Neuronal stem cell (in vitro differentiated cells): ENCODE measurements at regions not wholly inside any gene's neighbourhood (a gene's known extent, or its start where the extent isn't known, plus 50 kb on each side); places are given as distances from the start of the nearest gene placed in this dataset.

Experiments used
- DNase-seq: peaks from one replicate; pipeline ENCODE4 v3.0.0-alpha.2; 2013; ENCODE audit warnings: low spot score
- H2AFZ ChIP-seq: one replicate; pipeline ENCODE4 v1.6.1; 2013; ENCODE audit warnings: mild to moderate bottlenecking, low read length, inconsistent platforms
- H2AK5ac ChIP-seq: 2 replicates; pipeline ENCODE4 v1.6.1; 2013; ENCODE audit warnings: low read depth, mild to moderate bottlenecking, inconsistent platforms, low read length, moderate library complexity, mixed read lengths
- H2BK120ac ChIP-seq: 2 replicates; pipeline ENCODE4 v1.6.1; 2013; ENCODE audit warnings: low read depth, mild to moderate bottlenecking, inconsistent platforms, low read length, moderate library complexity, mixed read lengths
- H2BK12ac ChIP-seq: one replicate; pipeline ENCODE4 v1.6.1; 2013; ENCODE audit warnings: low read length, inconsistent platforms
- H2BK15ac ChIP-seq: 2 replicates; pipeline ENCODE4 v1.6.1; 2013; ENCODE audit warnings: mild to moderate bottlenecking, low read length, inconsistent platforms, mixed read lengths
- H2BK5ac ChIP-seq: one replicate; pipeline ENCODE4 v1.6.1; 2013; ENCODE audit warnings: inconsistent platforms, mild to moderate bottlenecking, low read length, moderate library complexity
- H3K14ac ChIP-seq: one replicate; pipeline ENCODE4 v1.6.1; 2013; ENCODE audit warnings: low read length, inconsistent platforms
- H3K18ac ChIP-seq: 2 replicates; pipeline ENCODE4 v1.6.1; 2013; ENCODE audit warnings: low read length, inconsistent platforms
- H3K23ac ChIP-seq: 2 replicates; pipeline ENCODE4 v1.6.1; 2013; ENCODE audit warnings: low read depth, mild to moderate bottlenecking, mixed read lengths, low read length, inconsistent platforms; ENCODE audit not compliant: poor library complexity
- H3K27ac ChIP-seq: replicated peaks from 3 replicates; pipeline ENCODE4 v1.5.1; 2013; ENCODE audit warnings: low read length, inconsistent platforms
- H3K27me3 ChIP-seq, 3 experiments: 2 replicates each; pipeline ENCODE4 v1.6.1; 2013; ENCODE audit warnings: low read length in 3 of 3, mild to moderate bottlenecking in 2 of 3, inconsistent platforms in 1 of 3, low read depth in 1 of 3, mixed read lengths in 1 of 3, moderate library complexity in 1 of 3; ENCODE audit not compliant: control insufficient read depth in 3 of 3, insufficient read depth in 3 of 3
- H3K36me3 ChIP-seq, 2 donors: replicated peaks in 1 of 2; 2 replicates each; pipeline ENCODE4 v1.6.1; 2013; ENCODE audit warnings: low read length in 2 of 2; ENCODE audit not compliant: control insufficient read depth in 2 of 2, insufficient read depth in 2 of 2
- H3K4ac ChIP-seq: 2 replicates; pipeline ENCODE4 v1.6.1; 2013; ENCODE audit warnings: inconsistent platforms, mild to moderate bottlenecking, low read length, moderate library complexity
- H3K4me1 ChIP-seq, 2 donors: 1 replicate in 1 of 2; 2 replicates in 1 of 2; pipeline ENCODE4 v1.6.1; 2013; ENCODE audit warnings: low read length in 2 of 2, low read depth in 1 of 2; ENCODE audit not compliant: control insufficient read depth in 2 of 2, insufficient read depth in 1 of 2
- H3K4me2 ChIP-seq: one replicate; pipeline ENCODE4 v1.6.1; 2013; ENCODE audit warnings: mild to moderate bottlenecking, low read length, inconsistent platforms; ENCODE audit not compliant: insufficient read depth, poor library complexity, severe bottlenecking
- H3K4me3 ChIP-seq, 2 donors: 2 replicates each; pipeline ENCODE4 v1.5.1; 2013; ENCODE audit warnings: low read length in 2 of 2, mild to moderate bottlenecking in 2 of 2, inconsistent platforms in 1 of 2, moderate library complexity in 1 of 2
- H3K79me1 ChIP-seq: one replicate; pipeline ENCODE4 v1.6.1; 2013; ENCODE audit warnings: low read depth, mild to moderate bottlenecking, inconsistent platforms, low read length, moderate library complexity
- H3K9ac ChIP-seq: one replicate; pipeline ENCODE4 v1.6.1; 2013; ENCODE audit warnings: mild to moderate bottlenecking, low read depth, low read length, inconsistent platforms; ENCODE audit not compliant: poor library complexity
- H3K9me3 ChIP-seq, 2 donors: replicated peaks in 1 of 2; 2 replicates each; pipeline versions ENCODE3 to v1.6.1; 2013; ENCODE audit warnings: low read length in 2 of 2, mild to moderate bottlenecking in 2 of 2, inconsistent platforms in 1 of 2, low read depth in 1 of 2, mixed read lengths in 1 of 2, moderate library complexity in 1 of 2; ENCODE audit not compliant: control insufficient read depth in 2 of 2, insufficient read depth in 1 of 2
- H4K8ac ChIP-seq: one replicate; pipeline ENCODE4 v1.6.1; 2013; ENCODE audit warnings: low read depth, mild to moderate bottlenecking, inconsistent platforms, low read length, moderate library complexity
- H4K91ac ChIP-seq: one replicate; pipeline ENCODE4 v1.6.1; 2013; ENCODE audit warnings: low read length, low read depth, mild to moderate bottlenecking, inconsistent platforms; ENCODE audit not compliant: poor library complexity
- WGBS, 2 donors: extraction: QIAGEN DNeasy Blood & Tissue Kit; methylation state at CpG; one replicate each; pipeline ENCODE4 v1.1.7; 2013; ENCODE audit warnings: missing lambda C conversion rate in 2 of 2, mixed read lengths in 1 of 2; ENCODE audit not compliant: insufficient read length in 2 of 2, insufficient replicate concordance in 1 of 2; ENCODE audit errors: extremely low coverage in 2 of 2; 5-methylcytosine and 5-hydroxymethylcytosine counted together

DNA sequence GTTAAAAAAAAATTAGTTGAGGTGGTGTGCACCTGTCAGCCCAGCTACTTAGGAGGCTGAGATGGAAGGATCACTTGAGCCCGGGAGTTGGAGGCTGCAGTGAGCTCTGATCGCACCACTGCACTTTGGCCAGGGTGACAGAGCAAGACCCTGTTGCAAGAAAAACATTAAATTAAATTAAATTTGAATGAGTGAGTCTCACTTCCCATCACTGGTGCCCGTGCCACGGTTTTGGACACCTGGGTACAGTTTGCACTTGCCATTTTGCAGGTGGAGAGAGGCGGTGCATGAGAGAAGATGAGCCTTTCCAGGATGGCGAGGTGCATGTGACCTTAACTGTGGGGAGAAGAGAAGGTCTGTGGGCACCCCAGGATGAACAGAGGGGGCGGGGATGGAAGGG is 60.3 kb upstream of the ZNF536 start:
- H4K8ac ChIP-seq: no peak overlapping the region
- H3K23ac ChIP-seq: no peak overlapping the region
- H2BK5ac ChIP-seq: no peak overlapping the region
- H3K79me1 ChIP-seq: no peaks in the 10 kb centered on the region
- no peak overlapping the region for H2BK12ac ChIP-seq
- H3K27ac ChIP-seq: no peak overlapping the region
- peak overlapping the region; percentile 60 for H2AK5ac ChIP-seq
- H2BK120ac ChIP-seq: no peak overlapping the region
- no peak for DNase-seq
- H3K36me3 ChIP-seq: no peaks in the 10 kb centered on the region
- peaks cover 0 to 2% of the 10 kb centered on the region in 2 donors for H3K9me3 ChIP-seq
- H3K4me2 ChIP-seq: no peak overlapping the region
- no peaks in the 10 kb centered on the region for H3K27me3 ChIP-seq
- H2AFZ ChIP-seq: no peak overlapping the region
- no peak overlapping the region for H3K14ac ChIP-seq
- H3K4ac ChIP-seq: no peak overlapping the region
- WGBS, 2 donors: no CpG with 5 or more reads among the region's 7 CpGs
- no peak overlapping the region for H3K9ac ChIP-seq
- H3K4me1 ChIP-seq: peaks cover 12% of the 10 kb centered on the region in 2 donors
- H2BK15ac ChIP-seq: peak overlapping the region; percentile 14
- H3K18ac ChIP-seq: no peak overlapping the region
- no peak overlapping the region for H4K91ac ChIP-seq
- H3K4me3 ChIP-seq: no peak overlapping the region

DNA sequence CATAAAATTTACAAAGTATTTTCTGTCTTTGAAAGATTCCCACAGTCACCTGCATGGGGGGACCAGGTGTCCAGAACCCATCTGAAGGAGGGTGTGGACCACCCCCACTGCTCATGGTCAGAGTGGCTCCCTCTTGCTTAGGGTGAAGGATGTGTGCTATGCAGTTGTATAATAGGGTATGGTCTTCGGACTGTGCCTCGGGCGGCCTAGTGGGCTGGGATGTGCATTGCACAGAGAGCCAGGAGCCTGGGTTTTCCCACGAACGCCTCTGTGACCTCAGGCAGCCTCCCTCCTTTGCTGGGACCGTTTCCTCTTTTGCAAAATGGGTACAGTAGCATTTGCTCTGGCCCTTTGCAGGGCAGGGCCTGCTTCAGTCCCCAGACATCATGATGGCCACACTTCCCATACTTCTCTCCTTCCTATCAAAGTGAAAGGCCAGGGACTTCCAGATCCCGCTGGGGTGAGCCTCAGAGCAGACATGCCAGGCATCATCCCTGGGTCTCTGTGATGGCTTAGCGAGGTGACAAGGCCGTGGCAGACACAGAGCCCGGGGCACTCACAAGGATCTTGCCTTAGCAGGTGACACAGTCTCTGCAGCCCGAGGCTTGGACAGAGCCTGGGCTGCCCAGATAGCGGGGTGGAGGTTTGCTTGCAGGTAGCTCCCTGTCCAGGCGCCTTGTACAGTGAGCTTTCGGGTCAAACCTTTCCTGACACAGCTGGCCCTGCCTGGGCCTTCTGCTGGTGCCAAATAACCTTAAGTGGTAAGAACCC is 59.4 kb upstream of the ZNF536 start:
- H3K14ac ChIP-seq: no peak overlapping the region
- no peak overlapping the region for H4K91ac ChIP-seq
- H2BK12ac ChIP-seq: no peak overlapping the region
- H3K9me3 ChIP-seq: peaks cover 0 to 2% of the 10 kb centered on the region in 2 donors
- H3K4me3 ChIP-seq: no peak overlapping the region
- no peak overlapping the region for H3K4ac ChIP-seq
- H2AK5ac ChIP-seq: no peak overlapping the region
- peak overlapping the region; percentile 9 for H3K18ac ChIP-seq
- H3K36me3 ChIP-seq: no peaks in the 10 kb centered on the region
- no peak overlapping the region for H3K27ac ChIP-seq
- H2BK120ac ChIP-seq: no peak overlapping the region
- peaks cover 12% of the 10 kb centered on the region in 2 donors for H3K4me1 ChIP-seq
- H3K9ac ChIP-seq: no peak overlapping the region
- DNase-seq: no peak
- H3K4me2 ChIP-seq: no peak overlapping the region
- no peaks in the 10 kb centered on the region for H3K79me1 ChIP-seq
- H4K8ac ChIP-seq: no peak overlapping the region
- WGBS, 2 donors: no CpG with 5 or more reads among the region's 14 CpGs
- H3K23ac ChIP-seq: no peak overlapping the region
- no peak overlapping the region for H2BK5ac ChIP-seq
- no peak overlapping the region for H2AFZ ChIP-seq
- no peaks in the 10 kb centered on the region for H3K27me3 ChIP-seq
- no peak overlapping the region for H2BK15ac ChIP-seq

DNA sequence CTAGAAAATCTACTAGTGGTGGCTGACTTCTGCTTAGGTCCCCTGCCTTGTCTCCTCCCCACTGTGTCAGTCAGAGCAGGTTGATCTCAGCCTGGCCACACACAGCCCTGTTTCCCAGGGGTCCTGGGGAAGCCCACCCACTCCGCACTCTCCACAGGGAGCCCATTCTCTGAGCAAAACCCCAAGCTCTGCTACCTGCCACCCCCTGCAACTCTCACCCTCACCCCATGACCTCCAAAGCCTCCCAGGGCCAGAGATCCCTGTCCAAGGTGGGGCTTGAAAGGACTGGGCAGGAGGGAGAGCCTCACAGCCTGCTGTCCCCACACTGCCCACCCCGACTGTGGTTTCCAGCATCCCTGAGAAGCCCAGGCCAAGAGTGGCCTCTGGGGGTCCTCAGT is 58.8 kb upstream of the ZNF536 start:
- H3K18ac ChIP-seq: no peak overlapping the region
- no peaks in the 10 kb centered on the region for H3K36me3 ChIP-seq
- no peak overlapping the region for H3K23ac ChIP-seq
- no peak for DNase-seq
- no peaks in the 10 kb centered on the region for H3K79me1 ChIP-seq
- no peak overlapping the region for H2AK5ac ChIP-seq
- WGBS, 2 donors: no CpG with 5 or more reads among the region's 2 CpGs
- H3K4ac ChIP-seq: no peak overlapping the region
- no peak overlapping the region for H3K4me2 ChIP-seq
- H3K14ac ChIP-seq: no peak overlapping the region
- H3K4me1 ChIP-seq: peaks cover 12% of the 10 kb centered on the region in 2 donors
- no peak overlapping the region for H2BK15ac ChIP-seq
- no peak overlapping the region for H3K9ac ChIP-seq
- H2BK12ac ChIP-seq: no peak overlapping the region
- H3K4me3 ChIP-seq: no peak overlapping the region
- H2AFZ ChIP-seq: no peak overlapping the region
- no peak overlapping the region for H2BK5ac ChIP-seq
- H3K27me3 ChIP-seq: no peaks in the 10 kb centered on the region
- no peak overlapping the region for H4K91ac ChIP-seq
- no peak overlapping the region for H2BK120ac ChIP-seq
- peaks cover 0 to 2% of the 10 kb centered on the region in 2 donors for H3K9me3 ChIP-seq
- no peak overlapping the region for H4K8ac ChIP-seq
- H3K27ac ChIP-seq: no peak overlapping the region

DNA sequence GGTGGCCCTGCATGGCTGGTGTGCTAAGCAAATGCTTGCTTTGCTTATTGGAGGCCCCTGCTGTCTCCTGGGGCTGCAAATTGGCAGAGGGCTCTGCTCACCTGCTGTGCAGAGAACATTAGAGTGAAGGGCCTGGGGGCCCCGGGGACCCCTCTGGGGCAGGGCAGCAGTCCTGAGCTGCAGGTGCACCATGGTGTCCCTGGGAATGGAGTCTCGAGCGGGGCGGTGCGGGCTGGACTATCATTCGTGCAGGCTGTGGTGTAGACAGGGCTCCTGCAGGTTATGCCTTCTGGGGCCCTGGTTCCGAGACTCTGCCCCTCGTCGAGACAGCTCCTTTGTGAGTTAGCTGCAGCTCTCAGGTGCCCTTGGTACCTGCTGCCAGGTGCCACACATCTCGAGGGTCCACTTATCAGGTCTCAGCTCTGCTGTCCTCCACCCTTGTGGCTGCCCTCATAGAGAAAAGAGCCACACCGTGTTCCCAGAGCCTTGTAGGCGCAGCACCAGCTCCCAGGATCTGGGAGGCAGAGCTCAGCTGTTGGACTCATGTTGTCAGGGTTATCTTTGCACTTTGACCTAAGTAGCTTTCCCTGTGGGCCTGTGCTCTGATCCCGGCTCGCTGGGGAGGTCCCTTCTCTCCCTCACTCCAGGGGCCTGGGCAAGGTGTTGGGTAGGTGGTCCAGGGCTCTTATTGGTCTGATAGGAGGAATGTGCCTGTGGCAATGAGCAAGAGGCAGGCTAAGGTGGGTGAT is 58.0 kb upstream of the ZNF536 start:
- no peak overlapping the region for H3K4me2 ChIP-seq
- peaks cover 0 to 2% of the 10 kb centered on the region in 2 donors for H3K9me3 ChIP-seq
- peak overlapping the region; percentile 41 for H3K18ac ChIP-seq
- no peaks in the 10 kb centered on the region for H3K36me3 ChIP-seq
- H2BK120ac ChIP-seq: no peak overlapping the region
- no peak overlapping the region for H4K8ac ChIP-seq
- H2AFZ ChIP-seq: no peak overlapping the region
- H2AK5ac ChIP-seq: peak overlapping the region; percentile 16
- H3K27me3 ChIP-seq: no peaks in the 10 kb centered on the region
- H3K14ac ChIP-seq: no peak overlapping the region
- H3K23ac ChIP-seq: no peak overlapping the region
- H4K91ac ChIP-seq: no peak overlapping the region
- peaks cover 12% of the 10 kb centered on the region in 2 donors for H3K4me1 ChIP-seq
- WGBS, 2 donors: no CpG with 5 or more reads among the region's 14 CpGs
- no peaks in the 10 kb centered on the region for H3K79me1 ChIP-seq
- H3K9ac ChIP-seq: no peak overlapping the region
- no peak overlapping the region for H3K27ac ChIP-seq
- H2BK15ac ChIP-seq: peak overlapping the region; percentile 40
- H2BK12ac ChIP-seq: no peak overlapping the region
- no peak overlapping the region for H3K4ac ChIP-seq
- no peak overlapping the region for H3K4me3 ChIP-seq
- no peak for DNase-seq
- no peak overlapping the region for H2BK5ac ChIP-seq
